ENCODE measurements at regions not wholly inside any gene's neighbourhood (a gene's known extent, or its start where the extent isn't known, plus 50 kb on each side); places are given as distances from the start of the nearest gene placed in this dataset.

- intact Hi-C loops (cut with micrococcal nuclease): no loop called here
- BruUV-seq (replicated peaks): no TSS peak
- CTCF ChIA-PET: interaction anchor here (0.7 kb wide), 1 partner anchor 997 kb away, joined by 5 read pairs; no protein-coding TSS in a partner anchor
These were observed 266.3 kb upstream of the KAZN start for GRCh38 chr1:14332158-14332557.

GRCh38 chr1:14334336-14335176, 263.9 kb upstream of the KAZN start:
- peak; percentile 13 for DNase-seq
- intact Hi-C loops (cut with micrococcal nuclease): no loop called here
- Histone ChIP-seq H3K4me2 (ENCODE audit: low read length) (no peak overlapping the region), H2AFZ (ENCODE audit: low read length) (no peak overlapping the region), H4K20me1 (ENCODE audit: low read length) (no peaks in the 10 kb centered on the region), H3K4me3 (ENCODE audit: low read length) (no peak overlapping the region), H3K9ac (ENCODE audit: low read length) (no peak overlapping the region), H3F3A (ENCODE audit: low read length, unreplicated experiment) (no peaks in the 10 kb centered on the region), H3K9me2 (replicated peaks; ENCODE audit: low read length) (no peaks in the 10 kb centered on the region), H3K27ac (ENCODE audit: low read length) (no peak overlapping the region), H3K27me3 (ENCODE audit: low read length) (no peaks in the 10 kb centered on the region), H3K79me2 (ENCODE audit: low read length) (no peaks in the 10 kb centered on the region), H3K9me3 (ENCODE audit: low read length) (peaks cover 6% of the 10 kb centered on the region; the same call in 1 of the 2 replicates), H3K4me1 (ENCODE audit: insufficient read depth, low read length) (peaks cover 17% of the 10 kb centered on the region), H3K36me3 (ENCODE audit: low read depth, low read length) (no peaks in the 10 kb centered on the region; the same call in 1 of the 2 replicates)
- TF ChIP-seq EZH2 (IDR thresholded peaks at IDR 0.05; ENCODE audit: low read length, unreplicated experiment) (no peak), EZH2phosphoT487 (IDR thresholded peaks at IDR 0.05; ENCODE audit: borderline replicate concordance, low read length) (no peak)
- TF ChIP-seq, protein P1, sequence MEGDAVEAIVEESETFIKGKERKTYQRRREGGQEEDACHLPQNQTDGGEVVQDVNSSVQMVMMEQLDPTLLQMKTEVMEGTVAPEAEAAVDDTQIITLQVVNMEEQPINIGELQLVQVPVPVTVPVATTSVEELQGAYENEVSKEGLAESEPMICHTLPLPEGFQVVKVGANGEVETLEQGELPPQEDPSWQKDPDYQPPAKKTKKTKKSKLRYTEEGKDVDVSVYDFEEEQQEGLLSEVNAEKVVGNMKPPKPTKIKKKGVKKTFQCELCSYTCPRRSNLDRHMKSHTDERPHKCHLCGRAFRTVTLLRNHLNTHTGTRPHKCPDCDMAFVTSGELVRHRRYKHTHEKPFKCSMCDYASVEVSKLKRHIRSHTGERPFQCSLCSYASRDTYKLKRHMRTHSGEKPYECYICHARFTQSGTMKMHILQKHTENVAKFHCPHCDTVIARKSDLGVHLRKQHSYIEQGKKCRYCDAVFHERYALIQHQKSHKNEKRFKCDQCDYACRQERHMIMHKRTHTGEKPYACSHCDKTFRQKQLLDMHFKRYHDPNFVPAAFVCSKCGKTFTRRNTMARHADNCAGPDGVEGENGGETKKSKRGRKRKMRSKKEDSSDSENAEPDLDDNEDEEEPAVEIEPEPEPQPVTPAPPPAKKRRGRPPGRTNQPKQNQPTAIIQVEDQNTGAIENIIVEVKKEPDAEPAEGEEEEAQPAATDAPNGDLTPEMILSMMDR (conservative IDR thresholded peaks at IDR 0.05; ENCODE audit: low read depth, low read length): no peak
- ATAC-seq: no peak; the same call in 1 of the 2 replicates
- CTCF ChIA-PET: no interaction called here
- POLR2A ChIA-PET (ENCODE audit: unreplicated experiment): no interaction called here
- BruUV-seq (replicated peaks): no TSS peak

More at GRCh38 chr1:14332158-14332557, 266.3 kb upstream of the KAZN start:
- H3F3A ChIP-seq (ENCODE audit: low read length, unreplicated experiment): no peaks in the 10 kb centered on the region
- peaks cover 28% of the 10 kb centered on the region for H3K4me1 ChIP-seq (ENCODE audit: insufficient read depth, low read length)
- peaks cover 6% of the 10 kb centered on the region; the same call in 1 of the 2 replicates for H3K9me3 ChIP-seq (ENCODE audit: low read length)
- H3K36me3 ChIP-seq (ENCODE audit: low read depth, low read length): no peaks in the 10 kb centered on the region; the same call in 1 of the 2 replicates
- no peak overlapping the region for H2AFZ ChIP-seq (ENCODE audit: low read length)
- H3K4me2 ChIP-seq (ENCODE audit: low read length): no peak overlapping the region
- no peaks in the 10 kb centered on the region for H4K20me1 ChIP-seq (ENCODE audit: low read length)
- peak; percentile 17; the same call in 1 of the 2 replicates for ATAC-seq
- POLR2A ChIA-PET (ENCODE audit: unreplicated experiment): no interaction called here
- no peak overlapping the region for H3K27ac ChIP-seq (ENCODE audit: low read length)
- H3K4me3 ChIP-seq (ENCODE audit: low read length): no peak overlapping the region
- no peak overlapping the region for H3K9ac ChIP-seq (ENCODE audit: low read length)
- H3K9me2 ChIP-seq (replicated peaks; ENCODE audit: low read length): no peaks in the 10 kb centered on the region
- H3K27me3 ChIP-seq (ENCODE audit: low read length): no peaks in the 10 kb centered on the region
- TF ChIP-seq EZH2phosphoT487 (IDR thresholded peaks at IDR 0.05; ENCODE audit: borderline replicate concordance, low read length) (no peak), EZH2 (IDR thresholded peaks at IDR 0.05; ENCODE audit: low read length, unreplicated experiment) (no peak)
- TF ChIP-seq, protein P1 (conservative IDR thresholded peaks at IDR 0.05; ENCODE audit: low read depth, low read length): no peak
- peak; percentile 57 for DNase-seq
- no peaks in the 10 kb centered on the region for H3K79me2 ChIP-seq (ENCODE audit: low read length)

DNA sequence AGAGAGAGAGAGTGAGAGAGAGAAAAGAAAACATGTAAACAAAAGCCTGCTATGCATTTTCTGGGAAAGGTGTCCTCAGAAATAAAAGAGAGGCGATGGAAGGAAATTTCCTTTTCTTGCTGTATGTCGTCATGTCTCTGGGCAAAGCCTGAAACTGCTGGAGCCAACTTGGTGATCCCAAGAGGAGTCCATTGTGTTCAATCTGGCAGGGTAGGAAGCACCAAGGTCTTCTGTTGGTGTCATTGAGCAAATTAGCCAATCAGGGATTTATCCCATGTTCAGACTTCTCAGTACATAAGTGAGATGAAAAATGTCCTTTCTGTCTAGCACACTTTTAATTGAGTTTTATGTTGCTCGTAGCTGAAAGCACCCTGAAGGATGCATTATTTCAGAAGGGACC, 260.0 kb upstream of the KAZN start:
- no peak overlapping the region for H3K27ac ChIP-seq (ENCODE audit: low read length)
- TF ChIP-seq EZH2 (IDR thresholded peaks at IDR 0.05; ENCODE audit: low read length, unreplicated experiment) (no peak), EZH2phosphoT487 (IDR thresholded peaks at IDR 0.05; ENCODE audit: borderline replicate concordance, low read length) (no peak)
- TF ChIP-seq, protein P1 (conservative IDR thresholded peaks at IDR 0.05; ENCODE audit: low read depth, low read length): no peak
- no TSS peak for BruUV-seq (replicated peaks)
- peaks cover 5% of the 10 kb centered on the region for H3K4me1 ChIP-seq (ENCODE audit: insufficient read depth, low read length)
- no peaks in the 10 kb centered on the region for H3K79me2 ChIP-seq (ENCODE audit: low read length)
- ATAC-seq (no peak), DNase-seq (no peak)
- POLR2A ChIA-PET (ENCODE audit: unreplicated experiment): no interaction called here
- intact Hi-C loops (cut with micrococcal nuclease): no loop called here
- H3K36me3 ChIP-seq (ENCODE audit: low read depth, low read length): no peaks in the 10 kb centered on the region
- no peaks in the 10 kb centered on the region for H3K27me3 ChIP-seq (ENCODE audit: low read length)
- CTCF ChIA-PET: no interaction called here
- no peak overlapping the region for H2AFZ ChIP-seq (ENCODE audit: low read length)
- no peaks in the 10 kb centered on the region for H3K9me2 ChIP-seq (replicated peaks; ENCODE audit: low read length)
- no peaks in the 10 kb centered on the region for H3F3A ChIP-seq (ENCODE audit: low read length, unreplicated experiment)
- no peak overlapping the region for H3K4me2 ChIP-seq (ENCODE audit: low read length)
- H3K9ac ChIP-seq (ENCODE audit: low read length): no peak overlapping the region
- H4K20me1 ChIP-seq (ENCODE audit: low read length): no peaks in the 10 kb centered on the region
- H3K9me3 ChIP-seq (ENCODE audit: low read length): no peaks in the 10 kb centered on the region
- no peak overlapping the region for H3K4me3 ChIP-seq (ENCODE audit: low read length)
